ENCODE measurements at regions not wholly inside any gene's neighbourhood (a gene's known extent, or its start where the extent isn't known, plus 50 kb on each side); places are given as distances from the start of the nearest gene placed in this dataset.

GRCh38 chr10:18859659-18860058 is 188.9 kb upstream of the MALRD1 start:
- 80% methylated on average over 1 of the region's 1 CpG for WGBS (ENCODE audit: insufficient coverage)
- H3K4me1 ChIP-seq (ENCODE audit: control insufficient read depth in 1 of 2, insufficient read depth in 2 of 2, low read length in 2 of 2), result no peaks in the 10 kb centered on the region
- Mint-ChIP-seq H3K27me3 (ENCODE audit: low read depth in 3 of 3) (no peaks in the 10 kb centered on the region), H3K36me3 (no peaks in the 10 kb centered on the region), H3K9me3 (peaks cover 4 to 19% (median 8%) of the 10 kb centered on the region in 7 donors), H3K27ac (no peak overlapping the region), H3K4me1 (no peaks in the 10 kb centered on the region), H3K4me3 (no peak overlapping the region)
- H3K4me2 ChIP-seq (replicated peaks; ENCODE audit: extremely low read depth, low read length, poor library complexity, severe bottlenecking), result no peak overlapping the region
- H3K36me3 ChIP-seq (replicated peaks in 1 of 2; ENCODE audit: control insufficient read depth in 1 of 2, insufficient read depth in 2 of 2, low read length in 2 of 2), result no peaks in the 10 kb centered on the region
- H3K27ac ChIP-seq (ENCODE audit: low read depth in 1 of 2, low read length in 2 of 2), result no peak overlapping the region
- no peak overlapping the region for H3K9ac ChIP-seq (ENCODE audit: insufficient read depth, low read length, poor library complexity, severe bottlenecking)
- H3K4me3 ChIP-seq (replicated peaks in 1 of 3; ENCODE audit: low read depth in 2 of 3, low read length in 3 of 3), result no peak overlapping the region
- no peak overlapping the region for H2AFZ ChIP-seq (ENCODE audit: insufficient read depth, low read depth, low read length, poor library complexity, severe bottlenecking)
- peaks cover 0 to 19% of the 10 kb centered on the region in 2 donors for H3K9me3 ChIP-seq (replicated peaks in 1 of 2; ENCODE audit: control insufficient read depth in 1 of 2, insufficient read depth in 1 of 2, low read length in 2 of 2)
- no peak for TF ChIP-seq CTCF (IDR thresholded peaks at IDR 0.05)
- H3K79me2 ChIP-seq (ENCODE audit: insufficient read depth, low read length), result no peaks in the 10 kb centered on the region
- intact Hi-C loops (cut with micrococcal nuclease), result no loop called here
- H4K20me1 ChIP-seq (ENCODE audit: insufficient read depth, low read length), result no peaks in the 10 kb centered on the region
- no peaks in the 10 kb centered on the region for H3K27me3 ChIP-seq (ENCODE audit: control insufficient read depth in 2 of 2, insufficient read depth in 2 of 2, low read length in 2 of 2)
- no peak for DNase-seq

GRCh38 chr10:18860186-18860585 is 188.4 kb upstream of the MALRD1 start:
- no peak for DNase-seq
- no peak overlapping the region for H3K9ac ChIP-seq (ENCODE audit: insufficient read depth, low read length, poor library complexity, severe bottlenecking)
- H3K27me3 ChIP-seq (ENCODE audit: control insufficient read depth in 2 of 2, insufficient read depth in 2 of 2, low read length in 2 of 2), result no peaks in the 10 kb centered on the region
- H3K4me1 ChIP-seq (ENCODE audit: control insufficient read depth in 1 of 2, insufficient read depth in 2 of 2, low read length in 2 of 2), result no peaks in the 10 kb centered on the region
- H4K20me1 ChIP-seq (ENCODE audit: insufficient read depth, low read length), result no peaks in the 10 kb centered on the region
- 100% methylated on average over 1 of the region's 7 CpGs for WGBS (ENCODE audit: insufficient coverage)
- no peaks in the 10 kb centered on the region for H3K36me3 Mint-ChIP-seq
- H3K27me3 Mint-ChIP-seq (ENCODE audit: low read depth in 3 of 3), result no peaks in the 10 kb centered on the region
- no peaks in the 10 kb centered on the region for H3K4me1 Mint-ChIP-seq
- peaks cover 4 to 19% (median 9%) of the 10 kb centered on the region in 7 donors for H3K9me3 Mint-ChIP-seq
- no peak for TF ChIP-seq CTCF (IDR thresholded peaks at IDR 0.05)
- no peaks in the 10 kb centered on the region for H3K79me2 ChIP-seq (ENCODE audit: insufficient read depth, low read length)
- no peak overlapping the region for H3K4me2 ChIP-seq (replicated peaks; ENCODE audit: extremely low read depth, low read length, poor library complexity, severe bottlenecking)
- H3K4me3 ChIP-seq (replicated peaks in 1 of 3; ENCODE audit: low read depth in 2 of 3, low read length in 3 of 3), result no peak overlapping the region
- no peak overlapping the region for H2AFZ ChIP-seq (ENCODE audit: insufficient read depth, low read depth, low read length, poor library complexity, severe bottlenecking)
- no peaks in the 10 kb centered on the region for H3K36me3 ChIP-seq (replicated peaks in 1 of 2; ENCODE audit: control insufficient read depth in 1 of 2, insufficient read depth in 2 of 2, low read length in 2 of 2)
- H3K27ac ChIP-seq (ENCODE audit: low read depth in 1 of 2, low read length in 2 of 2), result no peak overlapping the region
- H3K9me3 ChIP-seq (replicated peaks in 1 of 2; ENCODE audit: control insufficient read depth in 1 of 2, insufficient read depth in 1 of 2, low read length in 2 of 2), result peaks cover 0 to 20% of the 10 kb centered on the region in 2 donors
- intact Hi-C loops (cut with micrococcal nuclease), result no loop called here
- H3K4me3 Mint-ChIP-seq, result no peak overlapping the region
- H3K27ac Mint-ChIP-seq, result no peak overlapping the region
